Activated naive CD8-positive, alpha-beta T cell treated with anti-CD3 and anti-CD28 coated beads, Interleukin-2, amount 50 U/mL, for 24 hours (primary cell): ENCODE measurements at regions not wholly inside any gene's neighbourhood (a gene's known extent, or its start where the extent isn't known, plus 50 kb on each side); places are given as distances from the start of the nearest gene placed in this dataset.
A peak's percentile ranks its signal among the peaks of the same experiment; 100 is the strongest.

Source experiments
- ATAC-seq: fragments of 150-1000 bp; cut with Tn5 transposase; one replicate; pipeline ENCODE4 v1.10.0; 2021
- DNase-seq: peaks from one replicate; pipeline ENCODE4 v3.0.0; 2021
- H3K27ac Mint-ChIP-seq: one replicate; pipeline ENCODE4 v1.8.0; 2021; ENCODE audit warnings: mild to moderate bottlenecking, mixed read lengths
- H3K27me3 Mint-ChIP-seq: one replicate; pipeline ENCODE4 v1.8.0; 2021; ENCODE audit warnings: mixed read lengths
- H3K36me3 Mint-ChIP-seq: one replicate; pipeline ENCODE4 v1.8.0; 2021; ENCODE audit warnings: low read depth, mixed read lengths
- H3K4me1 Mint-ChIP-seq: one replicate; pipeline ENCODE4 v1.8.0; 2021; ENCODE audit warnings: mixed read lengths
- H3K4me3 Mint-ChIP-seq: one replicate; pipeline ENCODE4 v1.8.0; 2021; ENCODE audit warnings: mild to moderate bottlenecking, moderate library complexity, mixed read lengths
- H3K9me3 Mint-ChIP-seq: one replicate; pipeline ENCODE4 v1.8.0; 2021; ENCODE audit warnings: mixed read lengths

DNA sequence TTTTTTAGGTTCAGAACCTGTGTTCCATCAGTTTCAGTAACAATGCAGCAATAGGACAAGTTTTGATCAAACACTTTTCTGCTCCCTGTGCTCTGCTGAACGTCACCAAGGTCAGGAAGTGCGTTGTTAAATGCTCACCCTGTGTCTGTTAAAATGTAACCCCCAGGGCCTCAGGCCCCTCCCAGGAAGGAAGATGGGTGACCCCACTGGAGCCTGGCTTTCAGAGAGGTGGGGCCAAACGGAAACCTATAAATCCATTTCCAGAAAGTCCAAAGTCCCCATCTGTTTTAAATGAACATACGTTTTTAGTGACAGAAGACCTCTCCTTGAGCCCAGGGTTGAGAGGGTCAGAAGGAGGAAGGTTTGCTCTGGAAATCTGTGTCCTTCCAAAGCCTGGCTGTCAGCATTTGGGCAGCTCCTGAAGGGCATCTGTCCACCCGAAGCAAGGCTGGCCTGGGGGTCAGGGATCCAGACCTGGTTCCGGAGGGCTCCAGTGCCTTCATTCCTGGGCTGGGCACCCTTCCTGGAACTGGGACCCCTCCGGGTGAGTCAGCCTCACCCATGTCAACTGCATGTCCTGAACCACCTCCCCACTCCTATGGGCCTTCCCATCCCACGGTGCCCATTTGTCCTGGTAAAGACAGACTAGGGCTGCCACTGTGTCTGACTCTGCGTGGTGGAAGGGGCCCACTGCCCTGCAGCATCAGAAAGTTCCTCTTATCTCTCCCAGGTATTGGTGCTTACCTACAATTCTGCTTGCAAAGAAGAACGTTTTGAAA lies 117.4 kb upstream of the COPS8 start:
- peak; percentile 58 for ATAC-seq
- H3K27ac Mint-ChIP-seq: no peak overlapping the region
- peaks cover 43% of the 10 kb centered on the region for H3K4me1 Mint-ChIP-seq
- DNase-seq: no peak
- H3K27me3 Mint-ChIP-seq: no peaks in the 10 kb centered on the region
- no peak overlapping the region for H3K4me3 Mint-ChIP-seq
- H3K9me3 Mint-ChIP-seq: no peaks in the 10 kb centered on the region
- no peaks in the 10 kb centered on the region for H3K36me3 Mint-ChIP-seq

DNA sequence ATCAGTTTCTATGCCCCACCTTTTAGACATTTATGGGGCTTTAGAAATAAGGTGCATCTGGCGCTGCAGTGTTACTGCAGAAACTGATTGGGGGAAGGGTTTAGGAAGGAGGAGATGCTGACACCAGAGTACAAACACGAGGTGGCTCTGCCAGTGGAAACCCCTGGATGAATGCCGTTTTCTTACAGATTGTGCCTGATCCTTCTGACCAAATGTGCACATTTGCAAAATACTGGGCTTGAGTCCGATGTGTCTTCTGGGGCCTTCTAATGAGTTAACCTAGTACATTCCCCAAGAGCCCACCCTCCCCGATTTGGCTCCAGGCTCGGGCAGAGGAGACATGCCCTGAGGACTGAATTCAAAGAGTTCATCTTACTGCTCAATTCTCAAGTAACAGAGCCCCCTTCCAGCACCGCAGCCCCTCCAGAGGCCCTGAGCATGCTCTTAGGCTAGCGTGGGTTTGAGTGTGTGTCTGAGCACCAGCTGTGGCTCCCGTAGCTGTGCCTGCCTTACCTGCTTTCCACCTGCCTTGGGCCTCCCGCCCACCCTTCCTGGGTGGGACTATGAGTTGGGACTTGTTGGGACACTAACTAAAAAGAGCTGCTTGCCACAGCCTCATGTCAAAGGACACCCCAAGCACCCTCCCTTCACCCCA lies 116.7 kb upstream of the COPS8 start:
- Mint-ChIP-seq H3K4me3 (peak overlapping the region; percentile 56), H3K36me3 (no peaks in the 10 kb centered on the region), H3K27ac (peak overlapping the region; percentile 61)

DNA sequence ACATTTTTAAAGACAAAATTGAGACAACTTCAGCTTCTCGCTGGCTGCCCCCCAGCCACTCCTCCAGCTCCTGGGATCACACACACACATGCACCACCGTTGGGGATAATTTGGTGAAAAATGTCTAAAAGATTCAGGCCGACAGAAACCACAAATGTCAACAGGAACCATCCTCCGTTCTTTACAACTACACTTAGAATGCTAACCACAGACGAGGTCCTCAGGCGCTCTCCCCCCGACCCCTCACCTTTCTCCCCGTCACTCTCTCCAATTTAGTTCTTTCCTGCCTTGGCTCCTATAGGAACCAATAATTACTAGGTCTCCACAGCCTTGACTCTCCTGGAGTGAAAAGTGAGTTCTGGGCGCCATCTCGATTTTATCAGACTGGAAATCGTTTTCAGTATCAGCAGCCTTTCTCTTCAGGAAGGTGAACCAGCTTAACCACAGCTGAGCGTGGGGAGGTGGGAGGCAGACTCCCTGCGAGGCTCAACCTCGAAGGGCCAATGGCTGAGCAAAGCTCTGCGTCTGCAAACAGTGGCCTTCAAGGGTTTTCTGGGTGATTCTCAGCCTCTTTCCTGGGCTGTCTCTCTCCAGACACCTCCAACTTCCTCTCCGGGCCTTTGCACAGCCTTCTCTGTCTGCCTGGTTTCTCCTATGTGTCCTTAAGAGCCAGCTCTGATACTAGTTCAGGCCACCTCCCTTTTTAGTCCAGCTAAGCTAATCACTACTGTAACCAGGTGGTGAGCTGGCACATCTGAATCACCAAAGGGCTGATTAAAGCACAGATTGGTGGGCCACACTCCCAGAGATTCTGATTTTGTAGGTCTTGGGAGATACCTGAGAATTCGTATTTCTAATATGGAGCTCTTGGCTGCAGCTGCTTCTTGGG lies 115.7 kb upstream of the COPS8 start:
- Mint-ChIP-seq H3K27me3 (no peaks in the 10 kb centered on the region), H3K36me3 (no peaks in the 10 kb centered on the region), H3K4me1 (peaks cover 46% of the 10 kb centered on the region), H3K9me3 (no peaks in the 10 kb centered on the region), H3K27ac (peak overlapping the region; percentile 61), H3K4me3 (peak overlapping the region; percentile 56)
- peak; percentile 34 for DNase-seq
- peak; percentile 38 for ATAC-seq

More for the DNA sequence above, 116.7 kb upstream of the COPS8 start:
- DNase-seq (no peak), ATAC-seq (no peak)
- Mint-ChIP-seq H3K4me1 (peaks cover 46% of the 10 kb centered on the region), H3K27me3 (no peaks in the 10 kb centered on the region), H3K9me3 (no peaks in the 10 kb centered on the region)

DNA sequence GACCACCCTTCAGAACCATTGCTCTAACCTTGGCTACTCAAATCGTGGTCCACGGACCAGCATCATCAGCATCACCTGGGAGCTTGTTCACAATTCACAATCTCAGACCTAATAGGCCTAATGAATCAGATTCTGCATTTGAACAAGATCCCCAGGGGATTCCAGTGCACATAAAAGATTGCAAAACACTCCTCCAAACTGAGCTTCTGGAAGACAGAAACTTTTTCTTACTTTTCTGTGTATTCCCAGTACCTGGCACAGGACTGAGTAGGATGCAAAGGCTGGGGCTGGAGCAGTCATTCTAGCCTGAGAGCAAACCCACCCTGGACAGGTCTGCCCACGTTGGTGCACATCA lies 115.1 kb upstream of the COPS8 start:
- Mint-ChIP-seq H3K9me3 (no peaks in the 10 kb centered on the region), H3K27me3 (no peaks in the 10 kb centered on the region), H3K36me3 (no peaks in the 10 kb centered on the region), H3K27ac (no peak overlapping the region), H3K4me1 (peaks cover 46% of the 10 kb centered on the region), H3K4me3 (no peak overlapping the region)
- DNase-seq: no peak
- no peak for ATAC-seq

DNA sequence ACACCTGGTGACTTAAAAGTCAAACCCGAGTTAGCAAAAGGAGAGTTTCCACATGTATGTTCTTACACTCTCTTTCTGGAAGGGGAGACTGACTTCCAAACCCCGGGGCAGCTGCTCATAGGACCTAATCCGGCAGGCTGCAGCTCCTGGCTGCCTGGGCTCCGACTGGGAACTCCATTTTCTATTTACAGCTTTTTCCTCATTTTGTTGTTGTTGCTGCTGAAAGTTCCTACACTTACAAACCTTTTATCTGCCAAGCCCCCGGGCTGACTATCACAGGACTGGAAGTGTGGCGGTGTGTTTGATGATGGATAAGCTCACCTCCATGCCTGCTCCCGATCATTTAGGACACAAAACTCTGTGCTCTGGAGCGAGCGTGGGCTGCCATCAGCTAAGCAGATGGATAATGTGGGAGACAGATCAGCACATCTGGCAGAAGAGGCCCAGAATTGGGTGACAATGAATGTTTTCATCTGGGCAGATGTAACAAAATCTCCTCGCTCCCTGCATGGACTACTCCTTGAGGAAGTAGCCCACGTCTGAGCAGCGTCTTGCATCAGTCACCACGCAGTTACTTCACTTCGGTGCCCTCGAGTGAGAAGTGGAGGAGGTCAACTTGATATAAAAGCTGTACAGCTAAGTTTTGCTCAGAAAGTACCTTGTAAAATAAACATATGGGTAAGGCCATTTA lies 114.4 kb upstream of the COPS8 start:
- H3K36me3 Mint-ChIP-seq: no peaks in the 10 kb centered on the region
- H3K9me3 Mint-ChIP-seq: no peaks in the 10 kb centered on the region
- H3K27me3 Mint-ChIP-seq: no peaks in the 10 kb centered on the region
- H3K27ac Mint-ChIP-seq: no peak overlapping the region
- no peak for DNase-seq
- H3K4me3 Mint-ChIP-seq: no peak overlapping the region
- H3K4me1 Mint-ChIP-seq: peaks cover 46% of the 10 kb centered on the region
- no peak for ATAC-seq

DNA sequence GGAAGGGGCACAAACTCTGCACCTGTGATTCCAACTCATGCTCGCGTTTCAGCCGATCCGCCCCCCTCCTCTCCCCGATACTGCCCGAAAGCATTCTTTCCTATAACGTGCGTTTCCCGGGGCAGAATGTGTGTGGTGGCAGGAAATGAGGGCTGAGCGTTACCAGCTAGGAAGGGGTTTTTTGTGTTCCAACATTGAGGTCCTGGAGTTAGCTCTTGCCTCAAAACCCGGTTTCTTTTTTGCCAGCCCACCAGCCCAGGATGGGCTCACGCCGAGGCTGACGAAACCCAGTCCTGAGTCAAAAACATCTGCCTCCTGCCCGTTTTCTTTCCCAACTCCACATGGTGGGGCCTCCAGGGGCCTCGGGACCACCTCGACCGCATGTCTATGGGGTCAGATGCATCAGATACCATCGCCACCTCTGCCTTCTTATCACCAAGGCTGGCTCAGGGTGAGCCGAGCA lies 113.7 kb upstream of the COPS8 start:
- no peaks in the 10 kb centered on the region for H3K9me3 Mint-ChIP-seq
- H3K27ac Mint-ChIP-seq: no peak overlapping the region
- no peaks in the 10 kb centered on the region for H3K27me3 Mint-ChIP-seq
- H3K4me1 Mint-ChIP-seq: peaks cover 44% of the 10 kb centered on the region
- H3K36me3 Mint-ChIP-seq: no peaks in the 10 kb centered on the region
- ATAC-seq (no peak), DNase-seq (no peak)
- H3K4me3 Mint-ChIP-seq: no peak overlapping the region

DNA sequence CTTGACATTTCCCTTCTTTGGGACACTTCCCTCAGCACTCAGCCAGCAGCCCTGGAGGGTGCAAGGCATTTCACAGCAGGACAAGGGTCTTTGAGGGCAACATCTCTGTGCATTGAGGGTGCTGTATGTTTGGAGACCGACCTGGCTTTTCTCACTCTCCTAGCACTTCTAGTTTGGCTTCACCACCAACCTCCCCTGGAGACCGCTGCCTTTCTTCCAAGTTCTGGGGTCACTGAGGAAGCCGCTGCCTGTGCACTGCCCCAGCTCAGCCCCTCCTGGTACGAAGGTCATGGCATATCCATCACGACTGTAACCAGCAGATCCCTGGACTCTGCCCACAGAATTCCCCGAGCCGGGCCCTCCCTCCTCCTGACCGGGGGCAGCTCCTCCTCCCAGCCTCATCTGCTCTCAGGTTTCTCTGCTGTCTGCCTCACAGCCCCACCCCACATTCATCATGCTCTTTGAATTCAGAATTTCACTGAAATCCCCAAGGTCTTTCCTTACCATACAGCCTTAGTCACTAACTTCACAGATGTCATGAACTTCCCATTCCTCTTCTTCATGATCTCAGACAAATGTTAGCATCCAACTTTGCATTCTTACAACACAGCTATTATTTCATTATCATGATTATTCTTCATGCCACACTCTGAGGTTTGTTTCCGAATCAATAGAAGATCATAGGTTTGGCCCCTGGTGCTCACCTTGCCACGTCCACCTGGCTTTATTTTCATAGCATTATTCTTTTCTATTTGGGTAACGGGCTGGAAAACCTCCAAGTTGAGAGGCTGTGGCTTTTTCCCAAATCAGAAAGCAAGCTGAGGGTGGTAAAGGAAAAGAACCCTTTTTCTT lies 113.0 kb upstream of the COPS8 start:
- no peak for DNase-seq
- H3K27me3 Mint-ChIP-seq: no peaks in the 10 kb centered on the region
- no peaks in the 10 kb centered on the region for H3K36me3 Mint-ChIP-seq
- no peak overlapping the region for H3K27ac Mint-ChIP-seq
- H3K4me3 Mint-ChIP-seq: no peak overlapping the region
- no peak for ATAC-seq
- H3K9me3 Mint-ChIP-seq: no peaks in the 10 kb centered on the region
- peaks cover 38% of the 10 kb centered on the region for H3K4me1 Mint-ChIP-seq

DNA sequence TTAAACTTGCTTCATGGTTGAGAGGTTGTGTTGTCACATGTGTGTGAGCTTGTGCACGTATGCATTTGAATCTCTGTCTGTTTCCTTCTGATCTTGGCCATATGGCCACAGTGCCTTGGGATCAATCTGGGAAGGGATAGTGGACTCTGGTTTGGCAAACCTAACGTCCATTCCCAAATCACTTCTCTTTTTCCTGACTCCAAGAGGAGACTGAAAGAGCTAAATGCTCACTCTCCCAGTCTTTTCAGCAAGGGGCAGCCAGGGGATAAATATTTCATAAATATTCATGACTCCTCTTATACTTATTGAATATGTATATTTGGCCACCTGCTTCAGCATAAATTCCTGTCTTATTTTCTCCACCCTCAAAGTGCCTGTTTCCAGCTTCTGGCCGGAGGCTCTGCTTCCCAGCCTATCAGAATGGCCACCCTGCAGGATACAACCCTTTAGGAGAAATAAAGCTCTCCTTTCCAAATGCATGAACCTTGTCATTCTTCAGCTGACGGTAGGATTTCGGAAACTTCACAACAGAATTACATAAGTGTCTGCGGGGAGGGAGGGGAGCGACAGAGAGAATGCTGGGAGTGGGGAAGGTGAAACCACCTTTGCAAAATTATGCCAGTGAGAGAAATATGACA lies 112.2 kb upstream of the COPS8 start:
- Mint-ChIP-seq H3K36me3 (no peaks in the 10 kb centered on the region), H3K27me3 (no peaks in the 10 kb centered on the region), H3K9me3 (no peaks in the 10 kb centered on the region), H3K4me3 (no peak overlapping the region), H3K4me1 (peaks cover 31% of the 10 kb centered on the region), H3K27ac (peak overlapping the region; percentile 41)
- DNase-seq (no peak), ATAC-seq (no peak)

DNA sequence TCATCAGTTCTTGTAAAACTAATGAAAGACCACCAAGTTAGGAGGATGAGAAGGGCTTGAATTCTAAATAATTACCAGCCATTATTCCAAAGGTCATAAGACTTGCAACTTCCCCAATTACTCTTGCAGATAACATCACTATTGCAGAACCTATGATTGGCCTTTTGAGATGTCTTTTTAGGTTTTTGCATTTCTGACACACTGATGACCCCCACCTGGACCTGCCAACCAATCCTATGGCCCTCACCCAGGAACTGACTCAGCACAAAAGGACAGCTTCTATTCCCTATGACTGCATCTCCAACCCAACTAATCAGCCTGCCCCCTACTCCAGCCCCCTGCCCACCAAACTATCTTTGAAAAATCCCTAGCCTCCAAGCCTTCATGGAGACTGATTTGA lies 111.5 kb upstream of the COPS8 start:
- no peak for DNase-seq
- H3K27me3 Mint-ChIP-seq: no peaks in the 10 kb centered on the region
- H3K36me3 Mint-ChIP-seq: no peaks in the 10 kb centered on the region
- no peaks in the 10 kb centered on the region for H3K9me3 Mint-ChIP-seq
- ATAC-seq: no peak
- H3K4me3 Mint-ChIP-seq: no peak overlapping the region
- no peak overlapping the region for H3K27ac Mint-ChIP-seq
- H3K4me1 Mint-ChIP-seq: peaks cover 24% of the 10 kb centered on the region

DNA sequence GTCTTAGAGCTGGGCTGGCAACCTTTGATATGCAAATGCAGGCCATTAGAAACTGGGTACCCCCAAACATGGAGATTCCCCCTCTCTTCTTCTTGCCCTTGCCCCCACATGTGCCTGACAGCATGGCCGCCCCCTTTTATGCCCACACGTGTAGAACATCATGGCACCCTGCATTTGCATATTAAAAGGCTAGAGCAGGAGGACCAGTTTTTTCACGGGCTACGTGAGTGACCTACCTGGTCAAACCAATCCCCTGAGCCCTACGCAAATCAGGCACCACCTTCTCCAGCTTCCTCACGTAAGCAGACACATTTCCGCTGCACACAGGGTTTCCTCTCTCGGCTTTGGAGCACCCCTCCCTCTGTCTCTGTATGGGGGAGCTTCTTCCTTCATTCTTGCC lies 110.9 kb upstream of the COPS8 start:
- Mint-ChIP-seq H3K9me3 (no peaks in the 10 kb centered on the region), H3K27me3 (peaks cover 2% of the 10 kb centered on the region), H3K4me1 (peaks cover 18% of the 10 kb centered on the region), H3K4me3 (no peak overlapping the region), H3K36me3 (no peaks in the 10 kb centered on the region), H3K27ac (no peak overlapping the region)
- ATAC-seq: no peak
- no peak for DNase-seq

DNA sequence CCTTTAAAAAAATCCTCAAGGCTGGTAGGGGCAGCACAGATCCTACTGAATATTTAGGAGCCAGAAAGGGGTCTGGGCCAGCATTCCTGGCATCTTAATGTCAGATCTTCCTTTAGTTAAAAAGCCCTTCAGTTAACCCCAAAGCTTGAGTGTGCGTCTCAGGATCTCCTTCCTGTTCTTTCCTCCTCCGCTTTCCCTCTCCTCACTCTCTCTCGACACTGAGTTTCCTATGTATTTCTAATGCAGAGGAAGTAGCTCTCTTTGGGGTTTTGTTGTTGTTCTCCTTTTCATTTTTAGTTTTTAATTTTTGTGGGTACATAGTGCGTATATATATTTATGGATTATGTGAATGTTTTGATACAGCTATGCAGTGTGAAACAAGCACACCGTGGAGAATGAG lies 109.9 kb upstream of the COPS8 start:
- Mint-ChIP-seq H3K27ac (no peak overlapping the region), H3K4me1 (peaks cover 8% of the 10 kb centered on the region)

DNA sequence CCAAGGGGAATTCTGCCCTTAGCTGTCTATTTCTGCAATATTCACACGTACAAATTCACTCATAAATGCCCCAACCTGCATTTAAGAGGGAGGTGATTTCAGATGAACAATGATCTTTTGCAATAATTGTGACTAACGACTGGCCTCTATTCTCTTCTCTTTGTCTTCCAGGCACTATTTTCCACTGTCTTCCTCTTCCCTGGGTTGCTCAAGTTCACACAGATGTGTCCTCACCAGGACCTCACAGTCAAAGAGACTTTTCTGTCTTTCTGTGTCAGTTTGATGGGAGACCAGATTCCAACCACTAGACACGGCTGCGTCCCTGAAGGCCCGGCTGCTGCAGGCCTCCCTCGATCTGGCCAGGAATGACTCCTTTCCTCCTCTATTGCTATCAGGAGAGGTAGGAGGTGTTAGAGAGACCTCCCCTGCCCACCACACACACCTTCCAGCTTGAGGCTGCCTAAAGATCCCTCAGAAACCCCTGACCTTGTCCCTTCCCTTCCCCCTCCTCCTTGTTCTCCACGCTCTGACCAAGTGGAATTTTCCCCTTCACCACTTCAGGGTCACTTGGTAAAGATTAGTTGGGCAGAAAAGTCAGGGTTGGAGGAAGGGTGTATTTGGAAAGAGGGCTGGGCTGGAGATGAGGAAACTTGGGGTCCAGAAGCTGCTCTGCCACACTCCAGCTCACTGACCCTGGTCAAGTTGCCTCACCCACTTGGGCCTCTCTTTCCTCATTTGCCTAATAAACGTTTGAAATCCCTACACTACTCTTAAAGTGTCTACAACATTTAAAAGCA lies 109.2 kb upstream of the COPS8 start:
- Mint-ChIP-seq H3K9me3 (no peaks in the 10 kb centered on the region), H3K4me1 (peaks cover 5% of the 10 kb centered on the region), H3K27me3 (peaks cover 2% of the 10 kb centered on the region), H3K27ac (no peak overlapping the region), H3K4me3 (no peak overlapping the region), H3K36me3 (no peaks in the 10 kb centered on the region)
- no peak for ATAC-seq
- DNase-seq: no peak

More for the DNA sequence above, 109.9 kb upstream of the COPS8 start:
- peaks cover 2% of the 10 kb centered on the region for H3K27me3 Mint-ChIP-seq
- no peaks in the 10 kb centered on the region for H3K36me3 Mint-ChIP-seq
- ATAC-seq (no peak), DNase-seq (no peak)
- H3K9me3 Mint-ChIP-seq: no peaks in the 10 kb centered on the region
- H3K4me3 Mint-ChIP-seq: no peak overlapping the region
